Colonic mucosa (tissue), 4 donors: ENCODE measurements at regions not wholly inside any gene's neighbourhood (a gene's known extent, or its start where the extent isn't known, plus 50 kb on each side); places are given as distances from the start of the nearest gene placed in this dataset.
A peak's percentile ranks its signal among the peaks of the same experiment; 100 is the strongest.

Source experiments
- DNase-seq: peaks from one replicate; pipeline ENCODE4 v3.0.0-alpha.2; 2020
- H3K27ac ChIP-seq: fragments of 200-600 bp; one replicate; pipeline ENCODE4 v1.8.0; 2021
- H3K27me3 ChIP-seq: fragments of 200-600 bp; one replicate; pipeline ENCODE4 v1.8.0; 2021
- H3K36me3 ChIP-seq: fragments of 200-600 bp; one replicate; pipeline ENCODE4 v1.8.0; 2021
- H3K4me1 ChIP-seq: fragments of 200-600 bp; one replicate; pipeline ENCODE4 v1.8.0; 2021; ENCODE audit warnings: mild to moderate bottlenecking
- H3K4me3 ChIP-seq: fragments of 200-600 bp; one replicate; pipeline ENCODE4 v1.8.0; 2021
- H3K9ac ChIP-seq, 2 donors: one replicate each; pipeline ENCODE4 v1.7.0; 2013; ENCODE audit warnings: control low read depth in 2 of 2, low read depth in 2 of 2, low read length in 2 of 2
- H3K9me3 ChIP-seq: fragments of 200-600 bp; one replicate; pipeline ENCODE4 v1.8.0; 2021
- intact Hi-C: fragments of 100-400 bp; cut with DNase I; formaldehyde crosslinking; loops from one replicate; pipeline ENCODE4 v1.14.1; 2022
- TF ChIP-seq, protein P1 (sequence below): fragments of 200-600 bp; IDR thresholded peaks from one replicate; pipeline ENCODE4 v1.8.0; 2022; ENCODE audit warnings: antibody characterized with exemption, mild to moderate bottlenecking
- donor health status: healthy.
- donor health status: DM: no; HTN: no; CAD: no.
- donor health status: DM: no; HTN: no; CAD: no.

DNA sequence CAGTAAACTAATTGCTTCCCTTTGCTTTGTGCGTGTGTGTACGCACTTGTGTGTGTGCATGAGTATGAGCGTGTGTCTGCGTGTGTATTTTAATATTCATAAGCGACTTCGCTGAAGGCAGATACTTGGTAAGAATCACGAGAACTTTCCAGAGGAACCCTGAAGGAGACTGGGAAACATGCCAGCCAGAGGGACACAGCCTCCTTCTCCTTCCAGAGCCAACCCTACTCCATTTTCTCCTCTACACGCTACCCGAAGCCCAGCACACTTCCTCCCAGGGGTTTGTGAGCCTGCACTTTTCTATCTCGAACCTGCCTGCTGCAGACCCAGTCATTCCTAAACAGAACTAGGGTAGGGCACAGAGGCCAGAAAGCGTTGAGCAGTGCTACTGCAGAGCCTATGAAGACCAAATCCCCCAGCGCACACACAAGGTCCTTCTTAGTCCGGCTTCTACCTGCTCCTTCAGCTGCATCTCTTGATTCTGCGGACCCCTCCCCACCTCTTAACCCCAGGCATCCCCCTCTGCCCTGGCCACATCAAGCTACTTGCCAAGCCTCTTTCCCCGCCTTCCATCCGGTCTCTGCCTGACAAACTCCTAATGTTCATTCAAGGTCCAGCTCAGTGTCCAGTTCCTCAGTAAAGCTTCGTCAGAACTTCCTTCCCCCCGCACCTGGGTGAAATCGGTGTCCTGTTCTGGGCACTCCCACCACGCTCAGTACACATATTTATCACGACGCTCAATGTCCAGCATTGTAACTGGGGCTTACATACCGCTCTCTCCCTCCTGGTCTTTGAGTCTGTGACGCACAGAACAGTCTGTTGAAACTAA is 191.8 kb downstream of the FAM43A start:
- H3K9me3 ChIP-seq, result no peaks in the 10 kb centered on the region
- TF ChIP-seq, protein P1, sequence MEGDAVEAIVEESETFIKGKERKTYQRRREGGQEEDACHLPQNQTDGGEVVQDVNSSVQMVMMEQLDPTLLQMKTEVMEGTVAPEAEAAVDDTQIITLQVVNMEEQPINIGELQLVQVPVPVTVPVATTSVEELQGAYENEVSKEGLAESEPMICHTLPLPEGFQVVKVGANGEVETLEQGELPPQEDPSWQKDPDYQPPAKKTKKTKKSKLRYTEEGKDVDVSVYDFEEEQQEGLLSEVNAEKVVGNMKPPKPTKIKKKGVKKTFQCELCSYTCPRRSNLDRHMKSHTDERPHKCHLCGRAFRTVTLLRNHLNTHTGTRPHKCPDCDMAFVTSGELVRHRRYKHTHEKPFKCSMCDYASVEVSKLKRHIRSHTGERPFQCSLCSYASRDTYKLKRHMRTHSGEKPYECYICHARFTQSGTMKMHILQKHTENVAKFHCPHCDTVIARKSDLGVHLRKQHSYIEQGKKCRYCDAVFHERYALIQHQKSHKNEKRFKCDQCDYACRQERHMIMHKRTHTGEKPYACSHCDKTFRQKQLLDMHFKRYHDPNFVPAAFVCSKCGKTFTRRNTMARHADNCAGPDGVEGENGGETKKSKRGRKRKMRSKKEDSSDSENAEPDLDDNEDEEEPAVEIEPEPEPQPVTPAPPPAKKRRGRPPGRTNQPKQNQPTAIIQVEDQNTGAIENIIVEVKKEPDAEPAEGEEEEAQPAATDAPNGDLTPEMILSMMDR, result no peak
- no peaks in the 10 kb centered on the region for H3K36me3 ChIP-seq
- no peaks in the 10 kb centered on the region for H3K27me3 ChIP-seq
- H3K4me1 ChIP-seq, result peaks cover 12% of the 10 kb centered on the region
- H3K9ac ChIP-seq, result no peak overlapping the region
- no peak overlapping the region for H3K4me3 ChIP-seq
- H3K27ac ChIP-seq, result no peak overlapping the region
- intact Hi-C loops, result no loop called here
- DNase-seq, result no peak

DNA sequence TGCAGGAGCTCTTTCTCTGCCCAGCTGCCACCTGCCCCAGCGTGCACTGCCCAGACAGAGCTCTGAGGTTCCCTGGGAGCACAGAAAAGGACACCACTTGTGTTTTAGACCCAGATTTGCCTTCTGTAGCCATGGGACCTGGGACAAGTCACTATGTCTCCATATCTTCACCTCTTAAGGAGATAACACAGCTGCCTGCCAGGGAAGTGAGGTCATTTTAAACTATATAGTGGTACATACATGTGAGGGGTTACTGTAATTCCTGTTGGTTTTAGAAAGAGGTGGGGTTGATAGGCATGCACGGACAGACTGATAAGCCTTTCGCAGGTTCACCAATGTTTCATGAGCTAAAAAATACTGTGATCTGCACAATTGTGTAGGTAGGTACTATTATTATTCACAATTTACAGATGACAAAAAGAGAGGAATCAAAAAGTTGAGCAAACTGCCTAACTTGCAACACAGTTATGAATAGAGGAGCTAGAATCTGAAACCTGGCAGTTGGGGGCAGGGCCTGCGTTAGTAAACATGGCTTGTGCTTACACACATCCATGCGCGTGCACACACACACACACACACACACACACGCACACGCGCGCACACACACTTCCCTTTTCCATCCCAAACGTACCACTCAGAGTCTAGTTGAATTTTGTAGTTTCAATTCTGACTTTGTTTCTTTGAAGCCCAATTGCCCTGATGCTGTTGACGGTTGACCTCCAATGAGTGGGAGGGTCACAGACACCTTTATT is 193.6 kb downstream of the FAM43A start:
- no peak for DNase-seq
- intact Hi-C loops, result no loop called here
- no peaks in the 10 kb centered on the region for H3K9me3 ChIP-seq
- peaks cover 12% of the 10 kb centered on the region for H3K4me1 ChIP-seq
- no peaks in the 10 kb centered on the region for H3K27me3 ChIP-seq
- no peak overlapping the region for H3K9ac ChIP-seq
- no peak overlapping the region for H3K4me3 ChIP-seq
- no peaks in the 10 kb centered on the region for H3K36me3 ChIP-seq
- TF ChIP-seq, protein P1, result no peak
- no peak overlapping the region for H3K27ac ChIP-seq

DNA sequence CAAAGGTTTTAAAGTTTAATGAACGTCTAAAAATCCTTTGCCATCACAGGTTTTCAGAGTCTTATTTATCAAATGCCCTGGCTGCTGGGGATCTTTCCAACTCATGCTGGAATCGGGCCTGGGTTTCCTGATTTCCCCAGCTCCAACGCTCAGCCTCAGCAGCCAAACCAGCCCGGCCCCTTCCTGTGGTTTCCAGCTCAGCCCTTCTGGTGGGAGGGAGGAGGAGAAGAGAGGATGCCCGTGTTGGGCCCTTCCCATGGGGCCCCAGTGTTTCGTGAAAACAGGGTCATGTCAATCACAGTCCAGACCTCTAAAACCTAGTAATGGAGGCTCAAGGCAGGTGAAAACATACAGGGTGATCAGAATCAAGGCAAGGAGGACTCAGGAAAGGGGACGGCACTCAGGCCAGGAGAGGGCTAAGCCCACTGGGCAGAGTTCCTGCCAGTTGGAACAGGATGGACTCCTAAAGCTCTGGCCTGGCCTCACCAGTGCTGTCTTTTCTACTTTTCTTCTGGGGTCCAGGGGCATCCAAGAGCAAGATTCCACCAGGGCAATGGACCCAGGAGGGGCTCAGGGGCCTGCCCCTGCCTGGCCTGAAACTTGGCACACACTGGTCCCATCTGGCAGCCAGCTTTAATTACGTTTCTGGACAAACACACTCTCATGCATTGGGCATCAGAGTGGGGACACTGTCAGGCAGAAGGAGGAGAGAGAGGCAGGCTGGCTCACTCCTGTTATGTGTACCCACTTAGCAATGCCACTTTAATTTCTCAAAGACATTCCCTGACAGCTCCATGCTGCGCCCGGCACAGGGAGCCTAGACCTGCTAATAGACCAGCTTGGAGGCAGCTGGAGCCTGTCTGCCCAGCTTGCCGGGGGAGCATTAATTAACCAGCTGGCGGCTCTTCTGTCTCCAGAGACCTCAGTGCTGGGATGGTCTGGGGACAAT is 194.6 kb downstream of the FAM43A start:
- H3K9ac ChIP-seq, result peak overlapping the region in 1 of 2 donors; percentile 13
- DNase-seq, result no peak
- no peak overlapping the region for H3K4me3 ChIP-seq
- H3K27me3 ChIP-seq, result no peaks in the 10 kb centered on the region
- H3K4me1 ChIP-seq, result peaks cover 12% of the 10 kb centered on the region
- intact Hi-C loops, result no loop called here
- TF ChIP-seq, protein P1, result no peak
- H3K9me3 ChIP-seq, result no peaks in the 10 kb centered on the region
- H3K36me3 ChIP-seq, result no peaks in the 10 kb centered on the region
- no peak overlapping the region for H3K27ac ChIP-seq

DNA sequence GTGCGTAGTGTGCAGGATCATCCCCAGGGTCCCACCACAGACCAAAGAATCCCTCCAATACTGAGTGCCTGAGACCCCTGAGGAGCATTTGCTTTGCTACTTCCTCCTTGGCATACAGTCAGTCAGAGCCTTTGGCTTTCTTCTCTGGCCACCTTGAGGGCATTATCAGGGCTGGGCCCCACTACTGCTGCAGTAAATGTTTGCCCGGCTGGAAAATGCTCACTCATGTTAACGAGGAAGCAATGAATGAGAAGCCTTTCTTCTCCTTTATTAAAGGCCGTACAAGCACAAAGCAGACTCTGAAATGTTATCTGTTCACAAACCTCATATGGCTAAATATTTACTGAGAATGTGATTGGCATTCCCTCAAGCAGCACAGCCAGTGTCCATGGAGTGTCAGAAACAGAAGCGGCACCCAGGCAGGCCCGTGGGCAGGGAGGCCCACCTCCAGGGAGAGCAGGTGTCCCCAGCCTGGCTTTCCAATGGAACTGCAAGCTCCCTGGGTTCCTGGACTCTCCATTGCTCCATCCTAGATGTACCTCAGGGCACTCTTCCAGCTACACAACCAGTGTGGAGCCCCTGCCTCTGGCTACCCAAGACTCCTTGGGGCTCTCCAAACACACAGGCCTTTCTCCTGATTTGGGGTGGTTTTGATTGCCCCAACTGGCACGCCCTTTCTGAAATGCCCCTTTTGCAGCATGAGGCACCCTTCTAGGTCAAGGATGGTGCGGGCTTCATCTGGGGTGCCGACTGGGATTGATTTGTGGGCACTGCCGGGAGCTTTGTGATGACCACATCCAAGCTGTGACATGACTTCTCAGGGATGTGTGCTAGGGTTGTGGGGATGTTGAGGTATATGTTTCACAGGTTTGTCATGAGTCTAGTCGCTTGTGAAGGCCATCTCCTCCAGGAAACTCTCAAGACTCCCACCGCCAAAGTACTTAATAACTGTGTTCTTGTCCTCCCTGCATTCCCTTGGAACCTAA is 195.6 kb downstream of the FAM43A start:
- intact Hi-C loops, result no loop called here
- H3K36me3 ChIP-seq, result no peaks in the 10 kb centered on the region
- H3K4me1 ChIP-seq, result peaks cover 12% of the 10 kb centered on the region
- TF ChIP-seq, protein P1, result no peak
- no peak for DNase-seq
- H3K9me3 ChIP-seq, result no peaks in the 10 kb centered on the region
- H3K9ac ChIP-seq, result peak overlapping the region in 1 of 2 donors; percentile 13
- no peaks in the 10 kb centered on the region for H3K27me3 ChIP-seq
- no peak overlapping the region for H3K4me3 ChIP-seq
- no peak overlapping the region for H3K27ac ChIP-seq
